ENCODE measurements at regions not wholly inside any gene's neighbourhood (a gene's known extent, or its start where the extent isn't known, plus 50 kb on each side); places are given as distances from the start of the nearest gene placed in this dataset.

DNA sequence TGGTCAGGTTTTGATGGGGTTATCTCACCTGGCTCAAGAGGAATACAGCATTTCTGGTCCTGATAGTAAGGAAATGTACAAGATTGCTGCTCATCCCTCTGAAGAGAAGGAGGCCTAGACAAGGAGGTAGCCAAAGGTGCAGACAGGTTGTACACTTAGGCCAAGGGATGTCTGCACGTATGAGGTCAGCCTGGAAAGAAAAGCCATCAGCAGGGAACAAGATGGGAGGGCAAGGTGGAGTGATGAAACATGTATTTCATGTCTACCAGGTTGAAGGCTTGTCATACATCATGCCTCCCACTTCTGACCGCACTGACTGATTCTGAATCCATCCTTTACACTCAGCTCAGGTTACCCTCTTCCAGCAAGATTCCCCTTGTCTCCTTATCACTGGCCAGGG is 296.8 kb upstream of the VLDLR start:
- H3K27me3 ChIP-seq (ENCODE audit: control insufficient read depth, insufficient read depth, low read length), result no peaks in the 10 kb centered on the region
- no peak overlapping the region for H3K4me2 ChIP-seq (ENCODE audit: extremely low read depth, insufficient read depth, low read length)
- no peaks in the 10 kb centered on the region for H3K9me3 ChIP-seq (ENCODE audit: control insufficient read depth, insufficient read depth, low read depth, low read length)
- no peak overlapping the region for H3K9ac ChIP-seq (ENCODE audit: insufficient read depth, low read length)
- no peak for DNase-seq (ENCODE audit: low read depth in 2 of 2)
- no peak overlapping the region for H2AFZ ChIP-seq (ENCODE audit: low read length)
- no peak for TF ChIP-seq EZH2 (IDR thresholded peaks at IDR 0.05; ENCODE audit: low read length, missing control alignments)
- TF ChIP-seq CTCF (conservative IDR thresholded peaks at IDR 0.05 in 1 of 2, IDR thresholded peaks at IDR 0.05 in 1 of 2; ENCODE audit: low read depth in 1 of 2, low read length in 2 of 2), result no peak
- H3K27ac ChIP-seq (ENCODE audit: insufficient read depth, low read length), result no peak overlapping the region
- no peaks in the 10 kb centered on the region for H3K79me2 ChIP-seq (ENCODE audit: control insufficient read depth, insufficient read depth, low read length)
- no peaks in the 10 kb centered on the region for H3K4me1 ChIP-seq (ENCODE audit: control insufficient read depth, extremely low read depth, insufficient read depth, low read length)
- no peaks in the 10 kb centered on the region for H4K20me1 ChIP-seq (ENCODE audit: control insufficient read depth, extremely low read depth, insufficient read depth, low read length)
- no peaks in the 10 kb centered on the region for H3K36me3 ChIP-seq (ENCODE audit: control insufficient read depth, insufficient read depth, low read length)
- no peak overlapping the region for H3K4me3 ChIP-seq (replicated peaks in 1 of 4; ENCODE audit: control extremely low read depth in 1 of 4, insufficient read depth in 1 of 4, low read depth in 3 of 4, low read length in 4 of 4)

DNA sequence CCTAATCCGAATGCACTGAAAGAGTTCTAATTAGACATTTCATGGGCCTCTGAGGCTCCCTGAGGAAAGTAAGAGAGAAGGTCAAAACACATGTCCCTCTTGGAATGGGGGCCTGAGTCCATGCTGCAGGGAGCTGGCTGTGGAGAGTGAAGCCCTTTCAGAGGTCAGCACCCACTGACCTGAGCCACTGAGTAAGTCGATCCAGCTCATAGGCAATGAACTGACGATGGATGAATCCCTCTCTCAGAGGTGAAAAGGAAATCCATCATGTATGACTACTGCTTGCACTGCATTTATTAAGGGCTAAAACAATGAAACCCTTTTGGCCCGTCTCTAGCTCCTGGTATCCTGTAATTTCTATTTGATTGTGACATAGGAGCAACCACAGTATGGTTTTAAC is 288.9 kb upstream of the VLDLR start:
- no peaks in the 10 kb centered on the region for H3K4me1 ChIP-seq (ENCODE audit: control insufficient read depth, extremely low read depth, insufficient read depth, low read length)
- H3K27me3 ChIP-seq (ENCODE audit: control insufficient read depth, insufficient read depth, low read length), result no peaks in the 10 kb centered on the region
- H3K27ac ChIP-seq (ENCODE audit: insufficient read depth, low read length), result no peak overlapping the region
- no peak overlapping the region for H3K4me2 ChIP-seq (ENCODE audit: extremely low read depth, insufficient read depth, low read length)
- H2AFZ ChIP-seq (ENCODE audit: low read length), result no peak overlapping the region
- H3K9me3 ChIP-seq (ENCODE audit: control insufficient read depth, insufficient read depth, low read depth, low read length), result no peaks in the 10 kb centered on the region
- H3K36me3 ChIP-seq (ENCODE audit: control insufficient read depth, insufficient read depth, low read length), result no peaks in the 10 kb centered on the region
- H4K20me1 ChIP-seq (ENCODE audit: control insufficient read depth, extremely low read depth, insufficient read depth, low read length), result no peaks in the 10 kb centered on the region
- no peak for DNase-seq (ENCODE audit: low read depth in 2 of 2)
- H3K4me3 ChIP-seq (replicated peaks in 1 of 4; ENCODE audit: control extremely low read depth in 1 of 4, insufficient read depth in 1 of 4, low read depth in 3 of 4, low read length in 4 of 4), result no peak overlapping the region
- no peak overlapping the region for H3K9ac ChIP-seq (ENCODE audit: insufficient read depth, low read length)
- H3K79me2 ChIP-seq (ENCODE audit: control insufficient read depth, insufficient read depth, low read length), result no peaks in the 10 kb centered on the region
- TF ChIP-seq CTCF (conservative IDR thresholded peaks at IDR 0.05 in 1 of 2, IDR thresholded peaks at IDR 0.05 in 1 of 2; ENCODE audit: low read depth in 1 of 2, low read length in 2 of 2) (no peak), EZH2 (IDR thresholded peaks at IDR 0.05; ENCODE audit: low read length, missing control alignments) (no peak)

GRCh38 chr9:2335260-2335659 is 286.3 kb upstream of the VLDLR start:
- Histone ChIP-seq H3K4me3 (replicated peaks in 1 of 4; ENCODE audit: control extremely low read depth in 1 of 4, insufficient read depth in 1 of 4, low read depth in 3 of 4, low read length in 4 of 4) (no peak overlapping the region), H2AFZ (ENCODE audit: low read length) (no peak overlapping the region), H3K79me2 (ENCODE audit: control insufficient read depth, insufficient read depth, low read length) (no peaks in the 10 kb centered on the region), H4K20me1 (ENCODE audit: control insufficient read depth, extremely low read depth, insufficient read depth, low read length) (no peaks in the 10 kb centered on the region), H3K9me3 (ENCODE audit: control insufficient read depth, insufficient read depth, low read depth, low read length) (no peaks in the 10 kb centered on the region), H3K4me1 (ENCODE audit: control insufficient read depth, extremely low read depth, insufficient read depth, low read length) (no peaks in the 10 kb centered on the region), H3K36me3 (ENCODE audit: control insufficient read depth, insufficient read depth, low read length) (no peaks in the 10 kb centered on the region), H3K27me3 (ENCODE audit: control insufficient read depth, insufficient read depth, low read length) (no peaks in the 10 kb centered on the region), H3K27ac (ENCODE audit: insufficient read depth, low read length) (no peak overlapping the region), H3K4me2 (ENCODE audit: extremely low read depth, insufficient read depth, low read length) (no peak overlapping the region), H3K9ac (ENCODE audit: insufficient read depth, low read length) (no peak overlapping the region)
- DNase-seq (ENCODE audit: low read depth in 2 of 2), result no peak
- TF ChIP-seq CTCF (conservative IDR thresholded peaks at IDR 0.05 in 1 of 2, IDR thresholded peaks at IDR 0.05 in 1 of 2; ENCODE audit: low read depth in 1 of 2, low read length in 2 of 2), result no peak
- TF ChIP-seq EZH2 (IDR thresholded peaks at IDR 0.05; ENCODE audit: low read length, missing control alignments), result no peak

All from fibroblast of lung (primary cell).